GM19397 (cell line): ENCODE measurements at regions not wholly inside any gene's neighbourhood (a gene's known extent, or its start where the extent isn't known, plus 50 kb on each side); places are given as distances from the start of the nearest gene placed in this dataset.

Experiments used
- ATAC-seq: cut with Tn5 transposase; IDR thresholded peaks from one replicate; pipeline ENCODE4 v1.9.1; 2021; ENCODE audit warnings: mild to moderate bottlenecking, moderate library complexity; ENCODE audit not compliant: unreplicated experiment

- ATAC-seq, result no peak
Measured at GRCh38 chr18:29191263-29191662, 1014.3 kb upstream of the CDH2 start.

- peak; percentile 65 for ATAC-seq
Measured at GRCh38 chr18:29188760-29189159, 1011.8 kb upstream of the CDH2 start.

- ATAC-seq, result no peak
Measured at GRCh38 chr18:29185801-29186200, 1008.9 kb upstream of the CDH2 start.

- ATAC-seq, result no peak
Measured at GRCh38 chr18:29184654-29185053, 1007.7 kb upstream of the CDH2 start.

GRCh38 chr18:29181151-29181901 lies 1004.4 kb upstream of the CDH2 start:
- no peak for ATAC-seq

GRCh38 chr18:29176681-29177080 lies 999.8 kb upstream of the CDH2 start:
- no peak for ATAC-seq

GRCh38 chr18:29174891-29175290 lies 998.0 kb upstream of the CDH2 start:
- ATAC-seq, result no peak

GRCh38 chr18:29172756-29173067 lies 995.8 kb upstream of the CDH2 start:
- ATAC-seq, result no peak

GRCh38 chr18:29171892-29172755 lies 995.2 kb upstream of the CDH2 start:
- ATAC-seq, result no peak

GRCh38 chr18:29169599-29169998 lies 992.7 kb upstream of the CDH2 start:
- ATAC-seq, result no peak

GRCh38 chr18:29164993-29165599 lies 988.2 kb upstream of the CDH2 start:
- no peak for ATAC-seq

- ATAC-seq, result no peak
Measured at GRCh38 chr18:29164020-29164706, 987.2 kb upstream of the CDH2 start.

GRCh38 chr18:29163596-29163995 lies 986.7 kb upstream of the CDH2 start:
- ATAC-seq, result no peak

- no peak for ATAC-seq
Measured at GRCh38 chr18:29161429-29161828, 984.5 kb upstream of the CDH2 start.

GRCh38 chr18:29160170-29160569 lies 983.2 kb upstream of the CDH2 start:
- no peak for ATAC-seq

GRCh38 chr18:29157905-29158304 lies 981.0 kb upstream of the CDH2 start:
- no peak for ATAC-seq

- ATAC-seq, result no peak
Measured at GRCh38 chr18:29157057-29157780, 980.3 kb upstream of the CDH2 start.

GRCh38 chr18:29156531-29156930 lies 979.6 kb upstream of the CDH2 start:
- ATAC-seq, result no peak

- no peak for ATAC-seq
Measured at GRCh38 chr18:29154758-29155725, 978.1 kb upstream of the CDH2 start.
